WTC11 (cell line): ENCODE measurements at regions not wholly inside any gene's neighbourhood (a gene's known extent, or its start where the extent isn't known, plus 50 kb on each side); places are given as distances from the start of the nearest gene placed in this dataset.

Experiments
- ATAC-seq: fragments of 200-7000 bp; cut with Tn5 transposase; 2 replicates; pipeline ENCODE4 v1.10.0; 2021; ENCODE audit warnings: mild to moderate bottlenecking, moderate library complexity
- CTCF ChIA-PET: fragments of 300-600 bp; sonication (Branson Sonifier 250); formaldehyde crosslinking; loops from one replicate; lab custom pipeline; 2021; ENCODE audit warnings: antibody characterized with exemption; lab: Charles Lee
- POLR2A ChIA-PET: fragments of 350-600 bp; sonication (Branson Sonifier 250); formaldehyde crosslinking; loops from one replicate; lab custom pipeline; 2021; ENCODE audit warnings: antibody characterized with exemption; lab: Charles Lee
- DNase-seq: peaks from one replicate; pipeline ENCODE4 v3.0.0; 2021; ENCODE audit warnings: low spot score
- H3K27ac Mint-ChIP-seq: 2 replicates; pipeline ENCODE4 v1.8.0; 2021; ENCODE audit warnings: mixed read lengths
- H3K27me3 Mint-ChIP-seq: 2 replicates; pipeline ENCODE4 v1.8.0; 2021; ENCODE audit warnings: low read depth, mild to moderate bottlenecking, moderate library complexity, mixed read lengths
- H3K36me3 Mint-ChIP-seq: 2 replicates; pipeline ENCODE4 v1.8.0; 2021; ENCODE audit warnings: mixed read lengths
- H3K4me1 Mint-ChIP-seq: 2 replicates; pipeline ENCODE4 v1.8.0; 2022; ENCODE audit warnings: mixed read lengths
- H3K4me3 Mint-ChIP-seq: 2 replicates; pipeline ENCODE4 v1.8.0; 2021; ENCODE audit warnings: mild to moderate bottlenecking, moderate library complexity, mixed read lengths
- H3K9me3 Mint-ChIP-seq: 2 replicates; pipeline ENCODE4 v1.8.0; 2021; ENCODE audit warnings: mixed read lengths
- AFF4 ChIP-seq: sonication (generic); formaldehyde crosslinking; IDR thresholded peaks from 2 replicates; pipeline ENCODE4 v1.8.1; 2023; ENCODE audit warnings: mild to moderate bottlenecking, missing genetic modification reagents, borderline replicate concordance
- AR ChIP-seq: fragments of 250-450 bp; sonication (Bioruptor Pico); IDR thresholded peaks from 2 replicates; pipeline ENCODE4 v1.9.0; 2021; ENCODE audit warnings: mild to moderate bottlenecking
- ARID4B ChIP-seq: sonication (generic); formaldehyde crosslinking; IDR thresholded peaks from 2 replicates; pipeline ENCODE4 v1.8.0; 2023; ENCODE audit warnings: missing genetic modification reagents, mild to moderate bottlenecking, borderline replicate concordance
- CDX4 ChIP-seq: fragments of 250-450 bp; sonication (Bioruptor Pico); IDR thresholded peaks from 2 replicates; pipeline ENCODE4 v1.9.0; 2021; ENCODE audit warnings: moderate library complexity, mild to moderate bottlenecking, inconsistent platforms, borderline replicate concordance
- E2F4 ChIP-seq: sonication (generic); formaldehyde crosslinking; IDR thresholded peaks from 2 replicates; pipeline ENCODE4 v1.8.1; 2022; ENCODE audit warnings: low read depth, mild to moderate bottlenecking, moderate library complexity, missing genetic modification reagents, borderline replicate concordance
- EMX1 ChIP-seq: fragments of 250-450 bp; sonication (Bioruptor Pico); IDR thresholded peaks from 2 replicates; pipeline ENCODE4 v1.8.0; 2021; ENCODE audit warnings: mild to moderate bottlenecking
- ETV6 ChIP-seq: sonication (generic); formaldehyde crosslinking; IDR thresholded peaks from 2 replicates; pipeline ENCODE4 v1.8.1; 2022; ENCODE audit warnings: mild to moderate bottlenecking, missing genetic modification reagents
- FOXP4 ChIP-seq: sonication (generic); formaldehyde crosslinking; IDR thresholded peaks from 2 replicates; pipeline ENCODE4 v1.8.0; 2022; ENCODE audit warnings: mild to moderate bottlenecking, missing genetic modification reagents
- IRF1 ChIP-seq: sonication (generic); formaldehyde crosslinking; IDR thresholded peaks from 2 replicates; pipeline ENCODE4 v1.8.0; 2023; ENCODE audit warnings: missing genetic modification reagents
- IRF2 ChIP-seq: sonication (generic); formaldehyde crosslinking; IDR thresholded peaks from 2 replicates; pipeline ENCODE4 v1.8.0; 2022; ENCODE audit warnings: low read depth, missing genetic modification reagents, borderline replicate concordance
- JUN ChIP-seq: sonication (generic); formaldehyde crosslinking; IDR thresholded peaks from 2 replicates; pipeline ENCODE4 v1.8.0; 2023; ENCODE audit warnings: mild to moderate bottlenecking, missing genetic modification reagents
- NFYB ChIP-seq: sonication (generic); formaldehyde crosslinking; conservative IDR thresholded peaks from 2 replicates; pipeline ENCODE4 v1.8.0; 2022; ENCODE audit warnings: low read depth, missing genetic modification reagents
- NR3C1 ChIP-seq: sonication (generic); formaldehyde crosslinking; conservative IDR thresholded peaks from 2 replicates; pipeline ENCODE4 v1.8.1; 2023; ENCODE audit warnings: low read depth, mild to moderate bottlenecking, missing genetic modification reagents
- ZBTB21 ChIP-seq: sonication (generic); formaldehyde crosslinking; IDR thresholded peaks from 2 replicates; pipeline ENCODE4 v1.8.1; 2023; ENCODE audit warnings: mild to moderate bottlenecking, missing genetic modification reagents, borderline replicate concordance

GRCh38 chr15:26182441-26182840 lies 319.3 kb upstream of the ATP10A start (continued):
- TF ChIP-seq ARID4B (CRISPR knock-in tag) (no peak), JUN (CRISPR knock-in tag) (no peak)

GRCh38 chr15:26179906-26180305 lies 316.8 kb upstream of the ATP10A start:
- ChIA-PET CTCF (interaction anchor here (0.8 to 3.8 kb wide), 19 partner anchors 13 to 687 kb away, joined by 3 to 50 read pairs (median 3); partner anchors contain the start of gene GABRA5), POLR2A (no interaction called here)
- peaks cover 35% of the 10 kb centered on the region for H3K4me1 Mint-ChIP-seq
- no peaks in the 10 kb centered on the region for H3K27me3 Mint-ChIP-seq
- DNase-seq (peak; percentile 76), ATAC-seq (peak; percentile 99)
- no peak for TF ChIP-seq CDX4 (CRISPR knock-in tag)
- TF ChIP-seq AFF4 = 0 out of 2 replicates have a peak, but pooled peaks have one; percentile 43
- TF ChIP-seq ETV6 (CRISPR knock-in tag) = 0 out of 2 replicates have a peak, but pooled peaks have one; percentile 39
- TF ChIP-seq ZBTB21 = peak; percentile 43; the same call in 1 of the 2 replicates
- peak; percentile 34; the same call in 1 of the 2 replicates for TF ChIP-seq FOXP4 (CRISPR knock-in tag)
- H3K4me3 Mint-ChIP-seq = no peak overlapping the region
- H3K27ac Mint-ChIP-seq = no peak overlapping the region
- no peaks in the 10 kb centered on the region for H3K9me3 Mint-ChIP-seq
- H3K36me3 Mint-ChIP-seq = no peaks in the 10 kb centered on the region

GRCh38 chr15:26178640-26179220 lies 315.6 kb upstream of the ATP10A start:
- ATAC-seq (no peak), DNase-seq (no peak)
- H3K4me3 Mint-ChIP-seq = no peak overlapping the region
- H3K27ac Mint-ChIP-seq = 0 out of 2 replicates have a peak overlapping the region, but pooled peaks have one; percentile 16
- no peaks in the 10 kb centered on the region for H3K36me3 Mint-ChIP-seq
- ChIA-PET POLR2A (no interaction called here), CTCF (interaction anchor here (1.7 to 3.8 kb wide), 4 partner anchors 46 to 232 kb away, joined by 4 to 50 read pairs (median 4); no protein-coding TSS in a partner anchor)
- H3K27me3 Mint-ChIP-seq = no peaks in the 10 kb centered on the region
- peaks cover 39% of the 10 kb centered on the region for H3K4me1 Mint-ChIP-seq
- no peaks in the 10 kb centered on the region for H3K9me3 Mint-ChIP-seq
- TF ChIP-seq NFYB (no peak), NR3C1 (CRISPR knock-in tag) (no peak), IRF1 (no peak), E2F4 (no peak), IRF2 (CRISPR knock-in tag) (no peak), AR (no peak), EMX1 (CRISPR knock-in tag) (no peak)
